Naive thymus-derived CD4-positive, alpha-beta T cell (primary cell): ENCODE measurements at regions not wholly inside any gene's neighbourhood (a gene's known extent, or its start where the extent isn't known, plus 50 kb on each side); places are given as distances from the start of the nearest gene placed in this dataset.

Experiments
- ATAC-seq: fragments of 150-1000 bp; cut with Tn5 transposase; 2 replicates; pipeline ENCODE4 v1.10.0; 2021; ENCODE audit warnings: mild to moderate bottlenecking, moderate library complexity
- CTCF ChIA-PET: fragments of 350-600 bp; sonication (Branson Sonifier 250); formaldehyde crosslinking; loops from one replicate; lab custom pipeline; 2021; ENCODE audit warnings: antibody characterized with exemption; lab: Charles Lee
- POLR2A ChIA-PET: fragments of 350-600 bp; sonication (Branson Sonifier 250); formaldehyde crosslinking; loops from one replicate; lab custom pipeline; 2021; ENCODE audit warnings: antibody characterized with exemption, inconsistent platforms; lab: Charles Lee
- DNase-seq, 9 donors: peaks; one replicate each; pipeline versions ENCODE4 v3.0.0 to v3.0.0-alpha.2; 2020 to 2022; ENCODE audit warnings: mixed read lengths in 1 of 9
- H3K27ac ChIP-seq: one replicate; pipeline ENCODE4 v1.7.0; 2013; ENCODE audit warnings: mild to moderate bottlenecking, low read depth, low read length, moderate library complexity
- H3K27me3 ChIP-seq, 2 donors: one replicate each; pipeline ENCODE4 v1.7.0; 2013; ENCODE audit warnings: low read length in 2 of 2, mild to moderate bottlenecking in 2 of 2, moderate library complexity in 2 of 2; ENCODE audit not compliant: control insufficient read depth in 2 of 2, insufficient read depth in 2 of 2
- H3K36me3 ChIP-seq, 3 experiments: 1 replicate in 2 of 3; 2 replicates in 1 of 3; pipeline ENCODE4 v1.7.0; 2013; ENCODE audit warnings: low read length in 3 of 3, mild to moderate bottlenecking in 3 of 3, moderate library complexity in 1 of 3; ENCODE audit not compliant: insufficient read depth in 3 of 3, control insufficient read depth in 2 of 3
- H3K4me1 ChIP-seq, 2 donors: one replicate each; pipeline ENCODE4 v1.7.0; 2013; ENCODE audit warnings: low read length in 2 of 2, mild to moderate bottlenecking in 2 of 2, moderate library complexity in 1 of 2; ENCODE audit not compliant: control insufficient read depth in 2 of 2, insufficient read depth in 2 of 2
- H3K4me3 ChIP-seq: 2 replicates; pipeline ENCODE4 v1.7.0; 2013; ENCODE audit warnings: mild to moderate bottlenecking, low read length
- H3K9me3 ChIP-seq, 3 experiments: 1 replicate in 2 of 3; 2 replicates in 1 of 3; pipeline ENCODE4 v1.7.0; 2013; ENCODE audit warnings: low read length in 3 of 3; ENCODE audit not compliant: control insufficient read depth in 2 of 3
- H3K27ac Mint-ChIP-seq, 9 donors: one replicate each; pipeline ENCODE4 v1.8.0; 2020 to 2022; ENCODE audit warnings: mixed read lengths in 9 of 9, mild to moderate bottlenecking in 8 of 9, moderate library complexity in 5 of 9, inconsistent platforms in 2 of 9
- H3K27me3 Mint-ChIP-seq, 5 donors: one replicate each; pipeline ENCODE4 v1.8.0; 2021 to 2022; ENCODE audit warnings: mixed read lengths in 5 of 5, mild to moderate bottlenecking in 1 of 5
- H3K36me3 Mint-ChIP-seq, 5 donors: one replicate each; pipeline ENCODE4 v1.8.0; 2020 to 2022; ENCODE audit warnings: mixed read lengths in 5 of 5, mild to moderate bottlenecking in 3 of 5, inconsistent platforms in 1 of 5
- H3K4me1 Mint-ChIP-seq, 7 donors: one replicate each; pipeline ENCODE4 v1.8.0; 2020 to 2022; ENCODE audit warnings: mixed read lengths in 7 of 7, mild to moderate bottlenecking in 3 of 7, inconsistent platforms in 1 of 7
- H3K4me3 Mint-ChIP-seq, 10 donors: one replicate each; pipeline ENCODE4 v1.8.0; 2020 to 2022; ENCODE audit warnings: mild to moderate bottlenecking in 10 of 10, mixed read lengths in 10 of 10, moderate library complexity in 6 of 10, inconsistent platforms in 2 of 10
- H3K9me3 Mint-ChIP-seq, 11 donors: one replicate each; pipeline ENCODE4 v1.8.0; 2020 to 2022; ENCODE audit warnings: mixed read lengths in 11 of 11, mild to moderate bottlenecking in 4 of 11, inconsistent platforms in 1 of 11, moderate library complexity in 1 of 11
- intact Hi-C, 2 donors: fragments of 100-400 bp; cut with micrococcal nuclease; formaldehyde crosslinking; loops; one replicate each; pipeline ENCODE4 v1.15.1; 2023

GRCh38 chr18:39751921-39752320 is 2186.3 kb upstream of the CELF4 start:
- H3K27ac Mint-ChIP-seq: no peak overlapping the region
- no peaks in the 10 kb centered on the region for H3K4me1 Mint-ChIP-seq
- intact Hi-C loops: no loop called here
- H3K9me3 ChIP-seq: no peaks in the 10 kb centered on the region
- H3K9me3 Mint-ChIP-seq: peaks cover 0 to 18% (median 5%) of the 10 kb centered on the region in 11 donors
- no peak overlapping the region for H3K4me3 Mint-ChIP-seq
- DNase-seq (no peak), ATAC-seq (no peak)
- no peaks in the 10 kb centered on the region for H3K27me3 ChIP-seq
- no peak overlapping the region for H3K4me3 ChIP-seq
- no peaks in the 10 kb centered on the region for H3K36me3 ChIP-seq
- no peaks in the 10 kb centered on the region for H3K36me3 Mint-ChIP-seq
- POLR2A ChIA-PET: no interaction called here
- H3K4me1 ChIP-seq: no peaks in the 10 kb centered on the region
- CTCF ChIA-PET: no interaction called here
- H3K27me3 Mint-ChIP-seq: no peaks in the 10 kb centered on the region
- no peak overlapping the region for H3K27ac ChIP-seq

- no peak overlapping the region for H3K4me3 ChIP-seq
- Mint-ChIP-seq H3K9me3 (peaks cover 0 to 15% (median 5%) of the 10 kb centered on the region in 11 donors), H3K27ac (no peak overlapping the region), H3K36me3 (no peaks in the 10 kb centered on the region), H3K4me1 (no peaks in the 10 kb centered on the region), H3K27me3 (no peaks in the 10 kb centered on the region), H3K4me3 (no peak overlapping the region)
- intact Hi-C loops: no loop called here
- no peaks in the 10 kb centered on the region for H3K27me3 ChIP-seq
- DNase-seq: no peak
- no peak overlapping the region for H3K27ac ChIP-seq
- H3K9me3 ChIP-seq: no peaks in the 10 kb centered on the region
- ChIA-PET CTCF (no interaction called here), POLR2A (no interaction called here)
- H3K36me3 ChIP-seq: no peaks in the 10 kb centered on the region
- H3K4me1 ChIP-seq: no peaks in the 10 kb centered on the region
- no peak for ATAC-seq
Measured at GRCh38 chr18:39751161-39751560, 2185.6 kb upstream of the CELF4 start.

- ATAC-seq (no peak), DNase-seq (no peak)
- H3K4me1 ChIP-seq: no peaks in the 10 kb centered on the region
- Mint-ChIP-seq H3K27ac (no peak overlapping the region), H3K9me3 (peaks cover 0 to 8% (median 3%) of the 10 kb centered on the region in 11 donors), H3K27me3 (no peaks in the 10 kb centered on the region), H3K36me3 (no peaks in the 10 kb centered on the region), H3K4me1 (no peaks in the 10 kb centered on the region), H3K4me3 (no peak overlapping the region)
- H3K9me3 ChIP-seq: no peaks in the 10 kb centered on the region
- no peak overlapping the region for H3K4me3 ChIP-seq
- no peaks in the 10 kb centered on the region for H3K36me3 ChIP-seq
- intact Hi-C loops: no loop called here
- CTCF ChIA-PET: no interaction called here
- no peaks in the 10 kb centered on the region for H3K27me3 ChIP-seq
- no peak overlapping the region for H3K27ac ChIP-seq
- POLR2A ChIA-PET: no interaction called here
Measured at GRCh38 chr18:39749154-39749553, 2183.6 kb upstream of the CELF4 start.

GRCh38 chr18:39748727-39749126 is 2183.1 kb upstream of the CELF4 start:
- H3K9me3 ChIP-seq: no peaks in the 10 kb centered on the region
- DNase-seq (no peak), ATAC-seq (no peak)
- intact Hi-C loops: no loop called here
- H3K4me3 Mint-ChIP-seq: no peak overlapping the region
- no peaks in the 10 kb centered on the region for H3K4me1 ChIP-seq
- H3K4me3 ChIP-seq: no peak overlapping the region
- no peak overlapping the region for H3K27ac Mint-ChIP-seq
- no peaks in the 10 kb centered on the region for H3K27me3 ChIP-seq
- ChIA-PET CTCF (no interaction called here), POLR2A (no interaction called here)
- no peak overlapping the region for H3K27ac ChIP-seq
- no peaks in the 10 kb centered on the region for H3K36me3 Mint-ChIP-seq
- H3K36me3 ChIP-seq: no peaks in the 10 kb centered on the region
- no peaks in the 10 kb centered on the region for H3K4me1 Mint-ChIP-seq
- peaks cover 0 to 6% (median 3%) of the 10 kb centered on the region in 11 donors for H3K9me3 Mint-ChIP-seq
- no peaks in the 10 kb centered on the region for H3K27me3 Mint-ChIP-seq

GRCh38 chr18:39746201-39746600 is 2180.6 kb upstream of the CELF4 start:
- H3K27ac Mint-ChIP-seq: no peak overlapping the region
- ATAC-seq (no peak), DNase-seq (no peak)
- ChIA-PET CTCF (no interaction called here), POLR2A (no interaction called here)
- no peak overlapping the region for H3K4me3 Mint-ChIP-seq
- no peaks in the 10 kb centered on the region for H3K4me1 Mint-ChIP-seq
- no peaks in the 10 kb centered on the region for H3K4me1 ChIP-seq
- no peaks in the 10 kb centered on the region for H3K36me3 ChIP-seq
- peaks cover 0 to 6% (median 0%) of the 10 kb centered on the region in 11 donors for H3K9me3 Mint-ChIP-seq
- no peaks in the 10 kb centered on the region for H3K27me3 Mint-ChIP-seq
- intact Hi-C loops: no loop called here
- H3K4me3 ChIP-seq: no peak overlapping the region
- no peak overlapping the region for H3K27ac ChIP-seq
- no peaks in the 10 kb centered on the region for H3K27me3 ChIP-seq
- no peaks in the 10 kb centered on the region for H3K36me3 Mint-ChIP-seq
- H3K9me3 ChIP-seq: no peaks in the 10 kb centered on the region

- H3K27me3 Mint-ChIP-seq: no peaks in the 10 kb centered on the region
- no peaks in the 10 kb centered on the region for H3K4me1 Mint-ChIP-seq
- H3K9me3 Mint-ChIP-seq: peaks cover 0 to 5% (median 0%) of the 10 kb centered on the region in 11 donors
- no peak overlapping the region for H3K4me3 Mint-ChIP-seq
- no peaks in the 10 kb centered on the region for H3K9me3 ChIP-seq
- H3K27ac Mint-ChIP-seq: no peak overlapping the region
- no peak overlapping the region for H3K4me3 ChIP-seq
- DNase-seq (no peak), ATAC-seq (no peak)
- CTCF ChIA-PET: no interaction called here
- no peaks in the 10 kb centered on the region for H3K36me3 ChIP-seq
- H3K4me1 ChIP-seq: no peaks in the 10 kb centered on the region
- H3K27me3 ChIP-seq: no peaks in the 10 kb centered on the region
- POLR2A ChIA-PET: no interaction called here
- no peak overlapping the region for H3K27ac ChIP-seq
- intact Hi-C loops: no loop called here
- no peaks in the 10 kb centered on the region for H3K36me3 Mint-ChIP-seq
Measured at GRCh38 chr18:39743463-39743862, 2177.9 kb upstream of the CELF4 start.

GRCh38 chr18:39741755-39742466 is 2176.3 kb upstream of the CELF4 start:
- ATAC-seq: no peak
- intact Hi-C loops: no loop called here
- Mint-ChIP-seq H3K9me3 (peaks cover 0 to 7% (median 0%) of the 10 kb centered on the region in 11 donors), H3K4me1 (no peaks in the 10 kb centered on the region), H3K36me3 (no peaks in the 10 kb centered on the region), H3K27ac (no peak overlapping the region), H3K27me3 (no peaks in the 10 kb centered on the region), H3K4me3 (no peak overlapping the region)
- ChIA-PET CTCF (no interaction called here), POLR2A (no interaction called here)
- Histone ChIP-seq H3K27ac (no peak overlapping the region), H3K27me3 (no peaks in the 10 kb centered on the region), H3K4me1 (no peaks in the 10 kb centered on the region), H3K36me3 (no peaks in the 10 kb centered on the region), H3K4me3 (no peak overlapping the region), H3K9me3 (no peaks in the 10 kb centered on the region)
- no peak for DNase-seq
